ENCODE measurements at regions not wholly inside any gene's neighbourhood (a gene's known extent, or its start where the extent isn't known, plus 50 kb on each side); places are given as distances from the start of the nearest gene placed in this dataset.

GRCh38 chr11:91778758-91779157, 445.9 kb upstream of the FAT3 start:
- TF ChIP-seq CTCF (conservative IDR thresholded peaks at IDR 0.05 in 1 of 2, IDR thresholded peaks at IDR 0.05 in 1 of 2; ENCODE audit: extremely low read depth in 1 of 2, insufficient read depth in 1 of 2, low read depth in 1 of 2, low read length in 2 of 2) (no peak), EZH2 (IDR thresholded peaks at IDR 0.05; ENCODE audit: borderline replicate concordance, low read length) (no peak)
